GM12878 (cell line): ENCODE measurements at regions not wholly inside any gene's neighbourhood (a gene's known extent, or its start where the extent isn't known, plus 50 kb on each side); places are given as distances from the start of the nearest gene placed in this dataset.

ENCODE experiments used
- ATAC-seq: fragments of 200-7000 bp; cut with Tn5 transposase; 3 replicates; pipeline ENCODE4 v1.9.1; 2020; ENCODE audit warnings: mild to moderate bottlenecking, moderate library complexity
- BruUV-seq: library from RNA; stranded (reverse); fragments of 400-500 nt; replicated peaks from 2 replicates; lab custom pipeline; 2021; lab: Mats Ljungman, UMichigan
- CTCF ChIA-PET: fragments of 300-600 bp; sonication (Branson Sonifier 250); formaldehyde crosslinking; extraction: SDS; loops from one replicate; lab custom pipeline; 2021; ENCODE audit warnings: inconsistent platforms; lab: Yijun Ruan, JAX
- POLR2A ChIA-PET: fragments of 350-600 bp; formaldehyde crosslinking; extraction: SDS; loops from one replicate; lab custom pipeline; 2021; ENCODE audit warnings: inconsistent platforms; lab: Charles Lee
- RAD21 ChIA-PET: fragments of 300-600 bp; sonication (Branson Sonifier 250); formaldehyde crosslinking; loops from one replicate; lab custom pipeline; 2023; ENCODE audit warnings: antibody characterized with exemption; ENCODE audit not compliant: unreplicated experiment; lab: Charles Lee
- SMC1A ChIA-PET: fragments of 300-600 bp; sonication (Branson Sonifier 250); formaldehyde crosslinking; loops from one replicate; lab custom pipeline; 2023; ENCODE audit not compliant: unreplicated experiment, uncharacterized antibody; lab: Charles Lee
- DNase-seq: peaks from one replicate; pipeline ENCODE4 v3.0.0-alpha.2; 2011; ENCODE audit warnings: low read depth, low spot score
- FAIRE-seq: peaks from 3 replicates; lab custom pipeline; 2011; peaks lifted over from hg19 to GRCh38; lab: Jason Lieb, UNC
- H2AFZ ChIP-seq: 2 replicates; pipeline ENCODE4 v1.6.0; 2011; ENCODE audit warnings: low read depth, low read length, control low read depth; ENCODE audit not compliant: control insufficient read depth
- H3K27ac ChIP-seq: 2 replicates; pipeline ENCODE4 v1.5.1; 2011; ENCODE audit warnings: control low read depth; ENCODE audit not compliant: control insufficient read depth, insufficient read depth
- H3K27me3 ChIP-seq, 2 experiments: replicated peaks in 1 of 2; 2 replicates each; pipeline versions ENCODE4 v1.6.0 to v1.6.1; 2011; ENCODE audit warnings: low read length in 1 of 2; ENCODE audit not compliant: control insufficient read depth in 2 of 2, insufficient read depth in 2 of 2
- H3K36me3 ChIP-seq, 2 experiments: 2 replicates each; pipeline ENCODE4 v1.5.1; 2011; ENCODE audit warnings: low read length in 1 of 2; ENCODE audit not compliant: control insufficient read depth in 2 of 2, insufficient read depth in 2 of 2
- H3K4me1 ChIP-seq: 2 replicates; pipeline ENCODE4 v1.6.1; 2011; ENCODE audit warnings: mild to moderate bottlenecking, low read length, moderate library complexity, mixed read lengths; ENCODE audit not compliant: control insufficient read depth, insufficient read depth
- H3K4me2 ChIP-seq: 2 replicates; pipeline ENCODE4 v1.6.0; 2011; ENCODE audit warnings: control low read depth; ENCODE audit not compliant: control insufficient read depth, insufficient read depth
- H3K4me3 ChIP-seq: fragments of 200-600 bp; sonication (generic); 2 replicates; pipeline ENCODE4 v1.5.1; 2016
- H3K79me2 ChIP-seq: 2 replicates; pipeline ENCODE4 v1.6.0; 2011; ENCODE audit warnings: low read length; ENCODE audit not compliant: control insufficient read depth, insufficient read depth
- H3K9ac ChIP-seq: 2 replicates; pipeline ENCODE4 v1.8.0; 2011; ENCODE audit warnings: low read length, control low read depth, mixed read lengths; ENCODE audit not compliant: control insufficient read depth, insufficient read depth
- H3K9me3 ChIP-seq: replicated peaks from 3 replicates; pipeline ENCODE4 v1.5.1; 2011; ENCODE audit warnings: mild to moderate bottlenecking, low read length; ENCODE audit not compliant: control insufficient read depth, insufficient read depth
- H4K20me1 ChIP-seq: 2 replicates; pipeline ENCODE4 v1.6.0; 2011; ENCODE audit not compliant: control insufficient read depth, insufficient read depth
- ATF2 ChIP-seq: IDR thresholded peaks from 2 replicates; pipeline ENCODE4 v1.6.1; 2012; ENCODE audit warnings: low read length, inconsistent platforms
- BACH1 ChIP-seq: fragments of 450-650 bp; IDR thresholded peaks from 2 replicates; pipeline ENCODE4 v1.6.1; 2017; ENCODE audit warnings: mild to moderate bottlenecking, borderline replicate concordance
- BHLHE40 ChIP-seq, 2 experiments: fragments of 450-650 bp in 1 of 2; IDR thresholded peaks; 2 replicates each; pipeline ENCODE4 v1.6.1; 2011 to 2017; ENCODE audit warnings: low read depth in 2 of 2, borderline replicate concordance in 1 of 2, improper control_type of control experiment in 1 of 2, low read length in 1 of 2, mild to moderate bottlenecking in 1 of 2
- CREB1 ChIP-seq: IDR thresholded peaks from 2 replicates; pipeline ENCODE4 v1.6.1; 2012; ENCODE audit warnings: low read depth, mild to moderate bottlenecking, inconsistent platforms
- HDGF ChIP-seq: fragments of 450-650 bp; IDR thresholded peaks from 2 replicates; pipeline ENCODE4 v1.6.1; 2016; ENCODE audit warnings: antibody characterized with exemption
- NR2F1 ChIP-seq: fragments of 450-650 bp; conservative IDR thresholded peaks from 2 replicates; pipeline ENCODE4 v1.6.1; 2017; ENCODE audit warnings: mild to moderate bottlenecking
- RUNX3 ChIP-seq: IDR thresholded peaks from 2 replicates; pipeline ENCODE4 v1.6.1; 2012; ENCODE audit warnings: low read length, inconsistent platforms
- WGBS: methylation state at CpG from one replicate; pipeline ENCODE4 v1.1.6; 2016; ENCODE audit warnings: low lambda C conversion rate; ENCODE audit not compliant: insufficient replicate concordance, insufficient coverage; ENCODE audit errors: missing lambda C conversion rate; 5-methylcytosine and 5-hydroxymethylcytosine counted together
- in situ Hi-C: fragments of 300-500 bp; cut with MboI; formaldehyde crosslinking; loops from 9 replicates; pipeline ENCODE4 v1.14.3; 2018; ENCODE audit warnings: mixed read lengths
- intact Hi-C: fragments of 100-400 bp; cut with micrococcal nuclease; formaldehyde crosslinking; loops from one replicate; pipeline ENCODE4 v1.14.2; 2022; ENCODE audit not compliant: unreplicated experiment
- TF ChIP-seq, protein P1 (sequence below): IDR thresholded peaks from 2 replicates; pipeline ENCODE4 v1.6.1; 2012; ENCODE audit warnings: low read depth, low read length, improper control_type of control experiment

- POLR2A ChIA-PET, result no interaction called here
- no TSS peak for BruUV-seq
- H3K36me3 ChIP-seq, result no peaks in the 10 kb centered on the region
- FAIRE-seq (no peak), DNase-seq (no peak)
- intact Hi-C loops, result no loop called here
- no peak overlapping the region for H2AFZ ChIP-seq
- H3K4me2 ChIP-seq, result no peak overlapping the region
- TF ChIP-seq BHLHE40 (IDR thresholded peaks at IDR 0.05; ENCODE audit: borderline replicate concordance in 1 of 2, low read depth in 2 of 2, low read length in 1 of 2) (no peak), CREB1 (no peak), BACH1 (no peak), HDGF (no peak), NR2F1 (no peak), ATF2 (no peak), RUNX3 (no peak)
- TF ChIP-seq, protein P1, sequence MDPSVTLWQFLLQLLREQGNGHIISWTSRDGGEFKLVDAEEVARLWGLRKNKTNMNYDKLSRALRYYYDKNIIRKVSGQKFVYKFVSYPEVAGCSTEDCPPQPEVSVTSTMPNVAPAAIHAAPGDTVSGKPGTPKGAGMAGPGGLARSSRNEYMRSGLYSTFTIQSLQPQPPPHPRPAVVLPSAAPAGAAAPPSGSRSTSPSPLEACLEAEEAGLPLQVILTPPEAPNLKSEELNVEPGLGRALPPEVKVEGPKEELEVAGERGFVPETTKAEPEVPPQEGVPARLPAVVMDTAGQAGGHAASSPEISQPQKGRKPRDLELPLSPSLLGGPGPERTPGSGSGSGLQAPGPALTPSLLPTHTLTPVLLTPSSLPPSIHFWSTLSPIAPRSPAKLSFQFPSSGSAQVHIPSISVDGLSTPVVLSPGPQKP, result no peak
- TF ChIP-seq, all 136 proteins: peak for 0
- WGBS, result 18% methylated on average over 7 of the region's 7 CpGs
- Histone ChIP-seq H3K9me3 (no peaks in the 10 kb centered on the region), H3K27ac (no peak overlapping the region), H3K9ac (no peak overlapping the region), H3K79me2 (no peaks in the 10 kb centered on the region), H3K27me3 (no peaks in the 10 kb centered on the region), H4K20me1 (no peaks in the 10 kb centered on the region), H3K4me3 (no peak overlapping the region), H3K4me1 (no peaks in the 10 kb centered on the region)
- no peak for ATAC-seq
- ChIA-PET SMC1A (no interaction called here), RAD21 (no interaction called here), CTCF (no interaction called here)
- in situ Hi-C loops, result no loop called here
These were observed 174.4 kb downstream of the ARRDC4 start for GRCh38 chr15:98134905-98135304.
